ENCODE measurements at regions not wholly inside any gene's neighbourhood (a gene's known extent, or its start where the extent isn't known, plus 50 kb on each side); places are given as distances from the start of the nearest gene placed in this dataset.

- no peak for TF ChIP-seq CHD7 (IDR thresholded peaks at IDR 0.05; ENCODE audit: insufficient replicate concordance, low read length)
- TF ChIP-seq HDAC6 (IDR thresholded peaks at IDR 0.05; ENCODE audit: low read depth, low read length), result no peak
- TF ChIP-seq BACH1 (IDR thresholded peaks at IDR 0.05; ENCODE audit: low read length), result no peak
- TF ChIP-seq SP2 (IDR thresholded peaks at IDR 0.05; ENCODE audit: low read length), result no peak
- no peak for TF ChIP-seq RAD21 (IDR thresholded peaks at IDR 0.05 in 1 of 2, conservative IDR thresholded peaks at IDR 0.05 in 1 of 2; ENCODE audit: low read depth in 2 of 2, low read length in 2 of 2)
- TF ChIP-seq SRF (IDR thresholded peaks at IDR 0.05; ENCODE audit: low read depth, low read length), result no peak
- TF ChIP-seq CREB1 (IDR thresholded peaks at IDR 0.05), result no peak
- TF ChIP-seq RXRA (IDR thresholded peaks at IDR 0.05; ENCODE audit: insufficient read depth, low read depth, low read length), result no peak
Measured at GRCh38 chr1:175862408-175862807, 119.0 kb upstream of the TNR start (continued).
